LNCaP clone FGC (cell line): ENCODE measurements at regions not wholly inside any gene's neighbourhood (a gene's known extent, or its start where the extent isn't known, plus 50 kb on each side); places are given as distances from the start of the nearest gene placed in this dataset.

Experiments used
- DNase-seq: peaks from one replicate; pipeline ENCODE4 v3.0.0-alpha.2; 2011; ENCODE audit warnings: low read depth
- H3K4me3 ChIP-seq: 2 replicates; pipeline ENCODE4 v1.5.1; 2011; ENCODE audit warnings: mild to moderate bottlenecking, low read depth, low read length, control low read depth
- CTCF ChIP-seq: IDR thresholded peaks from 2 replicates; pipeline ENCODE4 v1.5.1; 2012; ENCODE audit warnings: mild to moderate bottlenecking; ENCODE audit not compliant: control insufficient read depth, insufficient read depth; ENCODE audit errors: extremely low read depth

DNA sequence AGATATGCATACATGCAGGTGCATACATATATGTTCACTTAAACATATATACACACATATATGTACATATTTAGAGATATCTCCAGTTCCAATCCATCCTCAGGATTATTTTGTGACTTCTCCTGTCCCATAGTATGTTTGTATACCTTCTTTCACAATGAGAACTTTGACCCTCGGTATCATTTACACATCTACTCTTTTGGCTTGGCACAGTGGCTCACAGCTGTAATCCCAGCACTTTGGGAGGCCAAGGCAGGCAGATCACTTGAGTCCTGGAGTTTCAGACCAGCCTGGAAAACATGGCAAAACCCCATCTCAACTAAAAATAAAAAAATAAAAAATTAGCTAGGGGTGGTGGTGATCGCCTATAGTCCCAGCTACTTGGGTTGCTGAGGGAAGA is 148.1 kb upstream of the CCL2 start:
- no peak for TF ChIP-seq CTCF
- no peak for DNase-seq

DNA sequence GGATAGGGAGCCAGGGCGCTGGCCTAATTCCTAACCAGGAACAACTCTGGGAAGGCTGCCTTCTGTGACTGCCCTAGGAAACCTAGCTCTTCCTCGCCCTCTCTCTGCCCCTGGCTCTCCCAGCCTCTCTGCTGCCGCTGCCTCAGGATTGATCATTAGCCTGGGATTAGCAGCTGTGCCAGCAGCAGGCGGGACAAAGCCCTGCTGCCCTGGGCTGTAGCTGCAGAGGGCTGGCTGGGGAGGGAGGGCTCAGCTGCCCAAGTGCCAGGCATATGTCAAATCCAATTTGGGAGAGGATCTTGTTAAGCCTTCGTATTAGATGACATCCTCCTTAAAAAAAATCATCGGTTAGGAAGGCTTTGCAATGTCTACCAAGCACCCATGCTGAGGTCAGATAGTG is 144.8 kb upstream of the CCL2 start:
- no peak for DNase-seq
- no peak for TF ChIP-seq CTCF
- H3K4me3 ChIP-seq: no peak overlapping the region

More for the DNA sequence above, 148.1 kb upstream of the CCL2 start:
- H3K4me3 ChIP-seq: no peak overlapping the region

- no peak for DNase-seq
- TF ChIP-seq CTCF: no peak
- H3K4me3 ChIP-seq: no peak overlapping the region
Observed at GRCh38 chr17:34113089-34113488, 142.0 kb upstream of the CCL2 start.

DNA sequence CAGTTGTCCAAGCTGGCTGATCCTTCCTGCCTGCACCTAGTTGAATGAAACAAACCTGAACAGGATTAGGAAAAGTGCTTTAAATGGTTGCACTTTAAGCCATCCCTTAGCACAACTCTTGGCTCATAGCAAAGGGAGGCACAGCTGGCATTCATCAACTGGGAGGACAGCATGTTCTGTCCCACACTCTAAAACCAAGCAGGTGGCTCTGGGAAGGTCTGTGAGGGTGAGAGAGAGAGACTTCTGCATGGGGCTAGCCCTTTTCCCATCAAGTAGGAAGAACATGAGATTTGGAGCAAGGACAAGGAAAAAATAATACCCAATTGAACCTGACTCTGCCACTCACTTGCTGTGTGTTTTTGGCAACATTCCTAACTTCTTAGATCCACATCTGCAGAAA is 140.9 kb upstream of the CCL2 start:
- DNase-seq: no peak
- no peak overlapping the region for H3K4me3 ChIP-seq
- TF ChIP-seq CTCF: no peak

DNA sequence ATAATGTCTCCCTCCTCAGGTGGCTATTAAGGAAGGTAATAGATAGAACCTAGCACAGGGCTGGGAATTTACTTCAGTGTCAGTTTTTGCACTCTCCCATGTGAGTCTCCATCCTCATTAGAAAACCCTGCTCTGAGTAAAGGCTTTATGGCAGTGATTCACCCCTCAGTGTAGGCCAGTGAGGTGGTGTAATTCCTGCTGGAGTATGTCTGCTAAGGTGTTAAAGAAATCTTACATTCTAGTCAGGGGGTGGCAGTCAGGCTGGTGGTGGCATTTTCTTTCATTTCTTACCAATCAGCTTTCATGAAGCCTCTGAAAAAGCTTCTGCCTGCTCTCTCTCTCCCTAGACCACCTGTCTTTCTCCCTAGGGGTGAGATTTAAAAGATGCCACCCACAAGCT is 138.8 kb upstream of the CCL2 start:
- H3K4me3 ChIP-seq: no peak overlapping the region
- DNase-seq: no peak
- no peak for TF ChIP-seq CTCF

DNA sequence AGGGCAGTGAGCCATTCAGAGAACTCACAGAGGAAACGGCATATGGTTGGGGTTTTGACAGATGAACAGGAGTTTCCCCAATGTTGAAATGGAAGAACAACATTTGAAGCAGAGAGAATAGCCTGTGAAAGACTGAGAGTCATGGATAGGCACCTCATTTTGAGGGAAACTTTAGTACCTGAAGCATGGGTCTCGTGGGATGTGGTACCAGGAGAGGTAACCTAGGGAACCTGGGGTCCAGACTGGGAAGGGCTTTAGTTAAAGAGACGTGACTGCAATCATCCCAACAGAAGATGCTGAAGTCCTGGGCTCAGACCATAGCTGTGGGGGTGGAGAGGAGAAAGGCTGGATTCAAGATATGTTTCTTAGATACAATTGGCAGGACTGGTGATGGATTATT is 137.8 kb upstream of the CCL2 start:
- TF ChIP-seq CTCF: no peak
- H3K4me3 ChIP-seq: no peak overlapping the region
- no peak for DNase-seq

DNA sequence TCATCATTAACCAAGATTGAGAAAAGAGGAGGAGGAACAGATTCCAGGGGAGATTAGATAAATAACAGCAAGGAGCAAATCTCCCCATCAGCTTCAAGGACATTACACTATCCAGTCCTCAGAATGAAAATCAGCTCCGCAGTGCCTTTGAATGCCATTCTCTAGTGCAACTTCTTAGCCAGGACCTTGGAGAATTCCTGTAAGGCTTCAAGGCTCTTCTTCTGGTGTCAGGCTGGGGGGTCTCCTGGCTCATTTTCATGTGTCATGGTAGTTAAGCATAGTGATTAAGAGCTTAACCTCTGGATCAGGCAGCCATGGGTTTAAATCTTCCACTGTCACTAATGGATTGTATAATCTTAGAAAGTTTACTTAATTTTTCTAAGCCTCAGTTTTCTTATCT is 137.3 kb upstream of the CCL2 start:
- DNase-seq: no peak
- no peak overlapping the region for H3K4me3 ChIP-seq
- no peak for TF ChIP-seq CTCF
